Tibial nerve (tissue), 4 donors: ENCODE measurements at regions not wholly inside any gene's neighbourhood (a gene's known extent, or its start where the extent isn't known, plus 50 kb on each side); places are given as distances from the start of the nearest gene placed in this dataset.

ENCODE experiments used
- EP300 ChIP-seq, 2 donors: sonication (generic); formaldehyde crosslinking; IDR thresholded peaks; one replicate each; pipeline ENCODE4 v1.6.1; 2017; ENCODE audit warnings: antibody characterized with exemption in 2 of 2, mild to moderate bottlenecking in 1 of 2
- POLR2A ChIP-seq, 2 donors: fragments of 450-650 bp; IDR thresholded peaks; one replicate each; pipeline ENCODE4 v1.6.1; 2017; ENCODE audit warnings: antibody characterized with exemption in 2 of 2, mild to moderate bottlenecking in 2 of 2, moderate library complexity in 2 of 2
- TF ChIP-seq, protein P1 (sequence below), 5 experiments: fragments of 200-600 bp in 3 of 5; fragments of 450-650 bp in 2 of 5; sonication (generic) in 3 of 5; IDR thresholded peaks; one replicate each; pipeline ENCODE4 v1.5.1; 2016 to 2019; ENCODE audit warnings: antibody characterized with exemption in 5 of 5, mild to moderate bottlenecking in 3 of 5, moderate library complexity in 2 of 5

DNA sequence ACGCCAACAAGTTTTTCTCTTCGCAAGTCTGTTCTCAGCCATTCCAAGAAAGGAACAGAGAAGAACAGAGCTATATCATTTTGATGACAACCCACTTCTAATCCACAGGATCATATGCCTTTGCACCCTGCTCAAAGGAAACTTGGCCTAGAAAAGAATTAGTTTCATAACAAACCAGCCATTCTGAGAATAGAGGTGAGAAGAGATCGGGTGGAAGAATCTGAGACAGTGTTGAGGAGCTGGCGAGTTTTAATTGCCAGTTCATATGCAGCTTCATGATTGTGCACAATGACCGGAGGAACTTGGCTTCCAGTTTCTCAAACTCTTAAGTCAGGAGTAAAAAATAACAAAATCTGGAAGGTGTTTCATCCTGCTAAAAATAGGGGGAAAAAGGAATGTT is 380.0 kb downstream of the NR2F1-AS1 start:
- TF ChIP-seq POLR2A (IDR thresholded peaks at IDR 0.05) (no peak), EP300 (IDR thresholded peaks at IDR 0.05) (no peak)
- TF ChIP-seq, protein P1, sequence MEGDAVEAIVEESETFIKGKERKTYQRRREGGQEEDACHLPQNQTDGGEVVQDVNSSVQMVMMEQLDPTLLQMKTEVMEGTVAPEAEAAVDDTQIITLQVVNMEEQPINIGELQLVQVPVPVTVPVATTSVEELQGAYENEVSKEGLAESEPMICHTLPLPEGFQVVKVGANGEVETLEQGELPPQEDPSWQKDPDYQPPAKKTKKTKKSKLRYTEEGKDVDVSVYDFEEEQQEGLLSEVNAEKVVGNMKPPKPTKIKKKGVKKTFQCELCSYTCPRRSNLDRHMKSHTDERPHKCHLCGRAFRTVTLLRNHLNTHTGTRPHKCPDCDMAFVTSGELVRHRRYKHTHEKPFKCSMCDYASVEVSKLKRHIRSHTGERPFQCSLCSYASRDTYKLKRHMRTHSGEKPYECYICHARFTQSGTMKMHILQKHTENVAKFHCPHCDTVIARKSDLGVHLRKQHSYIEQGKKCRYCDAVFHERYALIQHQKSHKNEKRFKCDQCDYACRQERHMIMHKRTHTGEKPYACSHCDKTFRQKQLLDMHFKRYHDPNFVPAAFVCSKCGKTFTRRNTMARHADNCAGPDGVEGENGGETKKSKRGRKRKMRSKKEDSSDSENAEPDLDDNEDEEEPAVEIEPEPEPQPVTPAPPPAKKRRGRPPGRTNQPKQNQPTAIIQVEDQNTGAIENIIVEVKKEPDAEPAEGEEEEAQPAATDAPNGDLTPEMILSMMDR (IDR thresholded peaks at IDR 0.05), result no peak
